RPMI7951 (cell line): ENCODE measurements at regions not wholly inside any gene's neighbourhood (a gene's known extent, or its start where the extent isn't known, plus 50 kb on each side); places are given as distances from the start of the nearest gene placed in this dataset.
A peak's percentile ranks its signal among the peaks of the same experiment; 100 is the strongest.
"Not testable (repeated sequence)": the region's sequence is repeated elsewhere in the genome, so short reads cannot be mapped to it uniquely, and the experiment has no call there.

ENCODE experiments used
- DNase-seq: peaks from one replicate; pipeline ENCODE4 v3.0.0-alpha.2; 2012; ENCODE audit warnings: low read depth

- no peak for DNase-seq
Measured at GRCh38 chr10:121303287-121303890, 294.9 kb downstream of the FGFR2 start.

- DNase-seq, result no peak
Measured at GRCh38 chr10:121305066-121305465, 293.2 kb downstream of the FGFR2 start.

DNA sequence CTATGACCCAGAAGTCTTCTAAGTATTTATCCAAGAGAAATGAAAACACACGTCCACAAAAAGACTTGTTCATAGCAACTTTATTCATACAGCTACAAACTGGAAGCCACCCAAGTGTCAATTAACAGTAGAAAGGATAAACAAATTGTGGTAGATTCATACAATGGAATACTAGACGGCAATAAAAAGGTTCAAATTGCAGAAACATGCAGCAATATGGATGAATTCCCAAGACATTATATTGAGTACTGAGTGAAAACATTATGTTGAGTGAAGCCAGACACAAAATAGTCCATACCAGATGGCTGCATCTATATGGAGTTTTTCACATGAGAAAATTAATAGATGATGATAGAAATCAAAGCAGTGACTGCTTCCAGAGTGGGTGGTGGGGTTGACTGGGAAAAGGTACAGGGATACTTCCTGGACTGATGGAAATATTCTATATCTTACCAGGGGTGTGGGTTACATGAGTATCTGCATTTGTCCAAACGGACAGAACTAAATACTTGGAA lies 292.0 kb downstream of the FGFR2 start:
- DNase-seq, result no peak

- no peak for DNase-seq
Measured at GRCh38 chr10:121307411-121307980, 290.7 kb downstream of the FGFR2 start.

DNA sequence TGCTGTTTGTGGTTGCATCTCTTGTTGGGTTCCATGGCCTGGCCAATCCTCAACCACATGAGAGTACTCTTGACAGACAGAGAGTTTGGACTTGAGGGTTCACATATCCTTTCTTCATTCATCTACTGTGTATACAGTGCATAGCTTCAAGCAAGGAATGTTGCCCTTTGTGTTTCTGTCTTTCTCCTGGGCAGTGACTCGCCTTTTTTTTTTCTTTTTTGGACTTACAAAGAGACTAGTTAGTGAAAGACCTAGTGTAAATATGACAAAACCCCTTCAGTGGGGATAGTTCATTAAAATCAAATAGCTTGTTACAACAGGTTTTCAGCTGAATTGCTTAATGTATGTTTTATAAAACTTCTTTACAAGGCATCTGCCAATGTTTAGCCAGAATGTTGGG lies 290.2 kb downstream of the FGFR2 start:
- no peak for DNase-seq

DNA sequence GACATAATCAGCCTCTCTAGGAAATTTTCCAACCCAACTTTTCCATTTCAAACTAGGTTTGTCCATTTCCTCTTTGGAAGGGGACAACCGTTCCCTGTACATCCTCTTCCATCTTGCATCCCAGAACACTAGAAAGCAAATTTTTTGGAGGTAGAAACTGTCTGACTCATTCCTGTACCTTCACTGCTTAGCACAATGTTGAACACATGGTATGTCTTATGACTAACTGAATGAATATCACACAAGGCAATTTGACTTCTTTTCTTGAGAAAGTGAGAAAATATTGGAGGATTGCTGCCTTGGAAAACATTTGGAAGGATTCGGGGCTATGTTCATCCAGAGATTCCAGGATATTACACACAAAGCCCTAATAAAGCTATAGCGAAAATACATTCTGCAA lies 289.1 kb downstream of the FGFR2 start:
- no peak for DNase-seq

DNA sequence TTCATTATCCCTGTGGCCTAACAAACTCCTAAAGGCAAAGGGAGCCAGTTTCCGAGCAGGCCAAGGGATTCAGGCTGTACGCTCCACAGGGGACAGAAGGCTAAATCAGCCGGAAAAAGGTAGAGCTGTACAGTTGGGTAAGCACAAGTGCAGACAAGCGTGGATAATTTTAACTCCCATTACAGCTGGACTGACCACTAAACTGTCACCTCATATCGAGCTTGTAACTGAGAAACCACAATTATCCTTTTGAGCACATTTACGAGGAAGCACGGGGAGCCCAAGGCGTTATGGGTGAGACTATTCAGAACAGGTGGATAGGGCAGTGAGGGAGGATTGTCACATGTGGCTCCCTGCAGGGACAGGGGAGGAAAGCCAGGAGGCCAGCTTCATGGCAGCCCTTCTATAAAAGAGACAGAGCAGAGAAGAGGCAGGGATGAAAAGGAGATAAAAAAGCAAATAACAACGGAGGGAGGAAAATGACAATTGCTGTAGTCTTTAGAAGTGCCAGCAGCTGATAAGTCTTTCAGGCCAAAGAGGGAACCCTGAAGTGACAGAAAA lies 288.0 kb downstream of the FGFR2 start:
- peak; percentile 65 for DNase-seq

GRCh38 chr10:121311812-121312443 lies 286.3 kb downstream of the FGFR2 start:
- DNase-seq, result no peak

DNA sequence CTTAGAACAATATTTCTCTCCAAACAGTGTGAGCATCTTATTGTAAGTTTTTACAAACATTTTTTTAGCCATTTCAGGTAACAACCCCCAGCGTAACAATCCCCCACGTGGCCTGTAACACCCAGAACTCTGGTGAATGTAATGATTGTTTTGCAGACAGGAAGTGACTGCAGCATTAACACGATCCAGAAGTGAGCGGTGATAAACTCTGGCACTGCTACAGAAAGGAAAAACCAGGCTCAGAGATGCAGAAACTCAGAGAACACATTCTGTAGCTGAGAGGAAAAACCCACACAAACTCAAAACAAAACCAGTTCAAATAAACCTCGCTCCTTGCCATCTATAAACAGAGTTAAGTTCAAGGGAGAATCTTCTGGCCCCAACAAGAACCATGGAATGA lies 285.7 kb downstream of the FGFR2 start:
- DNase-seq, result peak; percentile 13

- DNase-seq, result peak; percentile 12
Measured at GRCh38 chr10:121313119-121313875, 284.9 kb downstream of the FGFR2 start.

- DNase-seq, result no peak
Measured at GRCh38 chr10:121316432-121316831, 281.8 kb downstream of the FGFR2 start.

- DNase-seq, result no peak
Measured at GRCh38 chr10:121317374-121317773, 280.9 kb downstream of the FGFR2 start.

DNA sequence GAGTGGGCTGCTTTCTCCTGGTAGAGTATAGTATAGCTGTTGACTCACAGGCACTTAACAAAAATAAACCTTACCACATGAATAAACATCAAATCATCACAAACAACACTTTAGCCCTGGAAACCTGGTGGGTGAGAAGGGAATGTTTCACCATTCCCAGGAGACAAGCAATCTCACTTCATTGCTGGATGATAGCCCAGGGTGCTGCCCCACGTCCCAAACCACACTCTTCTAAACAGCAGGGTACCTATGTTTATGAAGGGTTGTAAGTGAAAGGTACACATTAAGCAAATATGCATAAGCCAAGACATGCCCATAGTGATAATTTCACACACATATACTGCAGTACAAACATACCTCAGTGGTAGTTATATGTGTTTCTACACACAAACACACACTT lies 276.2 kb downstream of the FGFR2 start:
- no peak for DNase-seq

- no peak for DNase-seq
Measured at GRCh38 chr10:121322776-121323175, 275.5 kb downstream of the FGFR2 start.

GRCh38 chr10:121323443-121323842 lies 274.8 kb downstream of the FGFR2 start:
- DNase-seq, result no peak

- no peak for DNase-seq
Measured at GRCh38 chr10:121324678-121325213, 273.5 kb downstream of the FGFR2 start.

DNA sequence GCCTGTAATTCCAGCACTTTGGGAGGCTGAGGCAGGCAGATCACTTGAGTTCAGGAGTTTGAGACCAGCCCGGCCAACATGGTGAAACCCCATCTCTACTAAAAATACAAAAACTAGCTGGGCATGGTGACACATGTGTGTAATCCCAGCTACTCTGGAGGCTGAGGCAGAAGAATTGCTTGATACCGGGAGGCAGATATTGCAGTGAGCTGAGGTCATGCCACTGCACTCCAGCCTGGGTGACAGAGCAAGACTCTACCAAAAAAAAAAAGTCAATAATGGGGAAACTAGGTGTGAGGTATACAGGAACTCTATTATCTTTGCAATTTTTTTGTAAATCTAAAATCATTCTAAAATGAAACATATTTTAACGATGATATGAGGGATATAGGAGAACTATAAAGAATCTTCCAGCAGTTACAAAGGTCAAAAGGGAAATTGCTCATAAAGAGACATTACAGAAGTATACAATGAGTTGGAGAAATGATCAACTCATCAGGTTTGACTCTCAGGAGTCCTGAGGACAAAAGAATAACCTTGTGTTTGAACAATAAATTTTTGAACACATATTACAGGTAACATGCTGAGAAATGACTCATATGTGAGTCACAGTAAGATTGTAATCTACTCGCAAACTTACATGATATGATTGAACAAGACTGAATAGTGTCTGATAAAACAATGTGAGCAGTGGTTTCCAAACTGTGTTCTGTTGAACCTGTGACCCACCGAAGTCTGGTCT lies 272.6 kb downstream of the FGFR2 start:
- peak; percentile 14 for DNase-seq

GRCh38 chr10:121326905-121327304 lies 271.3 kb downstream of the FGFR2 start:
- no peak for DNase-seq

GRCh38 chr10:121327727-121328126 lies 270.5 kb downstream of the FGFR2 start:
- no peak for DNase-seq

DNA sequence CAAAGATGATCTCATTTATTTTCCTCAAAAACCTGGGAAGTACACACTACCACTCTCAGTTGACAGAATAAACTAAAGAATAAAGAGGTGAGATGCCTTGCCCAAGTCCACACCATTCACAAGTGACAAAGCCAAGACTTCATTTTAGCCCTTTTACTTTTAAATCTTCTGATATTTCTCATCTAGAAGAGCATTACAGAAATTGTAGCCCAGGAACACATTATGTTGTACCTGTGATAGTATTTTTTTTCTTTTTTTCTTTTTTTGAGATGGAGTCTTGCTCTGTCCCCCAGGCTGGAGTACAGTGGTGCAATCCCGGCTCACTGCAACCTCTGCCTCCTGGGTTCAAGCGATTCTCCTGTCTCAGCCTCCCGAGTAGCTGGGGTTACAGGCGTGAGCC lies 268.6 kb downstream of the FGFR2 start:
- DNase-seq, result not testable (repeated sequence)

GRCh38 chr10:121330563-121330962 lies 267.7 kb downstream of the FGFR2 start:
- no peak for DNase-seq
